Spleen (tissue), 11 donors: ENCODE measurements at regions not wholly inside any gene's neighbourhood (a gene's known extent, or its start where the extent isn't known, plus 50 kb on each side); places are given as distances from the start of the nearest gene placed in this dataset.

Source experiments
- DNase-seq: peaks from one replicate; pipeline ENCODE4 v3.0.0-alpha.2; 2020
- H3K27ac ChIP-seq, 8 donors: fragments of 200-600 bp; sonication (generic) in 7 of 8; 1 replicate in 4 of 8; 2 replicates in 4 of 8; pipeline versions ENCODE4 v1.5.0 to v1.8.0; 2016 to 2021; ENCODE audit warnings: inconsistent platforms in 4 of 8, mild to moderate bottlenecking in 4 of 8, moderate library complexity in 1 of 8
- H3K27me3 ChIP-seq, 7 donors: fragments of 200-600 bp; sonication (generic) in 6 of 7; replicated peaks in 1 of 7; 1 replicate in 4 of 7; 2 replicates in 3 of 7; pipeline versions ENCODE4 v1.5.0 to v1.8.0; 2016 to 2021; ENCODE audit warnings: inconsistent platforms in 3 of 7, mild to moderate bottlenecking in 1 of 7
- H3K36me3 ChIP-seq, 6 donors: fragments of 200-600 bp; sonication (generic) in 5 of 6; 1 replicate in 4 of 6; 2 replicates in 2 of 6; pipeline versions ENCODE4 v1.5.0 to v1.8.0; 2016 to 2021; ENCODE audit warnings: inconsistent platforms in 2 of 6
- H3K4me1 ChIP-seq, 6 donors: fragments of 200-600 bp; sonication (generic) in 5 of 6; 1 replicate in 3 of 6; 2 replicates in 3 of 6; pipeline versions ENCODE4 v1.5.0 to v1.8.0; 2016 to 2021; ENCODE audit warnings: inconsistent platforms in 3 of 6
- H3K4me3 ChIP-seq, 8 donors: fragments of 200-600 bp; sonication (generic) in 7 of 8; 1 replicate in 4 of 8; 2 replicates in 4 of 8; pipeline versions ENCODE4 v1.5.0 to v1.8.0; 2016 to 2021; ENCODE audit warnings: inconsistent platforms in 4 of 8, mild to moderate bottlenecking in 4 of 8, moderate library complexity in 2 of 8
- H3K9me3 ChIP-seq, 8 donors: fragments of 200-600 bp; sonication (generic) in 7 of 8; 1 replicate in 4 of 8; 2 replicates in 4 of 8; pipeline versions ENCODE4 v1.5.0 to v1.8.0; 2016 to 2021; ENCODE audit warnings: inconsistent platforms in 4 of 8
- CTCF ChIP-seq, 11 experiments: fragments of 200-600 bp in 7 of 11; fragments of 450-650 bp in 4 of 11; sonication (generic) in 4 of 11; IDR thresholded peaks in 8 of 11; conservative IDR thresholded peaks in 3 of 11; 1 replicate in 7 of 11; 2 replicates in 4 of 11; pipeline versions ENCODE4 v1.4.0 to v1.8.0; 2016 to 2021; ENCODE audit warnings: antibody characterized with exemption in 11 of 11, inconsistent platforms in 4 of 11, mild to moderate bottlenecking in 1 of 11
- POLR2A ChIP-seq, 3 donors: fragments of 450-650 bp; IDR thresholded peaks; one replicate each; pipeline ENCODE4 v1.5.1; 2017; ENCODE audit warnings: antibody characterized with exemption in 3 of 3, mild to moderate bottlenecking in 1 of 3
- POLR2AphosphoS5 ChIP-seq, 3 donors: sonication (generic); formaldehyde crosslinking; IDR thresholded peaks; one replicate each; pipeline ENCODE4 v1.5.1; 2017; ENCODE audit warnings: antibody characterized with exemption in 3 of 3
- WGBS, 5 donors: extraction: QIAGEN DNeasy Blood & Tissue Kit in 3 of 5; methylation state at CpG; one replicate each; pipeline versions ENCODE4 v1.1.5 to v1.1.7; 2013 to 2018; 5-methylcytosine and 5-hydroxymethylcytosine counted together
- intact Hi-C: fragments of 100-400 bp; cut with DNase I; formaldehyde crosslinking; loops from one replicate; pipeline ENCODE4 v1.15.0; 2023; ENCODE audit warnings: low total_unique reads
- donor health status: healthy with polysubstance abuse.
- donor health status: DM: no; HTN: no; CAD: no; lungs with moderate emphysema.
- donor health status: DM: no; HTN: no; CAD: no.
- donor health status: Bipolar disorder and iron deficiency.
- donor health status: healthy.
- donor health status: DM: no; HTN: no; CAD: no.
- donor health status: DM: yes; HTN: yes; CAD: no.

- intact Hi-C loops, result no loop called here
Observed at GRCh38 chr5:125100342-125100741, 353.9 kb upstream of the ZNF608 start.

GRCh38 chr5:125100951-125101350, 354.5 kb upstream of the ZNF608 start:
- TF ChIP-seq CTCF (IDR thresholded peaks at IDR 0.05 in 8 of 11, conservative IDR thresholded peaks at IDR 0.05 in 3 of 11), result no peak
- no peak for TF ChIP-seq POLR2A (IDR thresholded peaks at IDR 0.05)
- no peak for TF ChIP-seq POLR2AphosphoS5 (IDR thresholded peaks at IDR 0.05)
- intact Hi-C loops, result no loop called here
- H3K4me3 ChIP-seq, result no peak overlapping the region
- H3K9me3 ChIP-seq, result peaks cover 0 to 11% (median 7%) of the 10 kb centered on the region in 8 donors
- no peak overlapping the region for H3K27ac ChIP-seq
- no peaks in the 10 kb centered on the region for H3K4me1 ChIP-seq
- DNase-seq, result no peak
- WGBS, 5 donors, result 86 to 92% (median 88%) methylated on average over 4 of the region's 4 CpGs
- no peaks in the 10 kb centered on the region for H3K27me3 ChIP-seq
- H3K36me3 ChIP-seq, result no peaks in the 10 kb centered on the region

More at GRCh38 chr5:125100342-125100741, 353.9 kb upstream of the ZNF608 start:
- Histone ChIP-seq H3K4me1 (no peaks in the 10 kb centered on the region), H3K4me3 (no peak overlapping the region), H3K9me3 (peaks cover 0 to 15% (median 10%) of the 10 kb centered on the region in 8 donors), H3K36me3 (no peaks in the 10 kb centered on the region), H3K27ac (no peak overlapping the region), H3K27me3 (no peaks in the 10 kb centered on the region)
- no peak for DNase-seq
- WGBS, 5 donors, result 83 to 94% (median 93%) methylated on average over 1 of the region's 1 CpG
- no peak for TF ChIP-seq POLR2A (IDR thresholded peaks at IDR 0.05)

- no peak for DNase-seq
- WGBS, 5 donors, result 74 to 94% (median 82%) methylated on average over 1 of the region's 1 CpG
Observed at GRCh38 chr5:125103459-125103858, 357.0 kb upstream of the ZNF608 start.

GRCh38 chr5:125106271-125106670, 359.8 kb upstream of the ZNF608 start:
- peaks cover 0 to under 1% (median 0%) of the 10 kb centered on the region in 8 donors for H3K9me3 ChIP-seq
- intact Hi-C loops, result no loop called here
- no peak for DNase-seq
- no peak overlapping the region for H3K27ac ChIP-seq
- 86 to 98% (median 88%) methylated on average over 1 of the region's 1 CpG for WGBS, 5 donors
- no peak overlapping the region for H3K4me3 ChIP-seq
- H3K27me3 ChIP-seq, result no peaks in the 10 kb centered on the region
- H3K4me1 ChIP-seq, result no peaks in the 10 kb centered on the region
- no peak for TF ChIP-seq POLR2A (IDR thresholded peaks at IDR 0.05)
- TF ChIP-seq CTCF (IDR thresholded peaks at IDR 0.05 in 8 of 11, conservative IDR thresholded peaks at IDR 0.05 in 3 of 11), result no peak
- H3K36me3 ChIP-seq, result no peaks in the 10 kb centered on the region

More at GRCh38 chr5:125103459-125103858, 357.0 kb upstream of the ZNF608 start:
- intact Hi-C loops, result no loop called here
- Histone ChIP-seq H3K4me1 (no peaks in the 10 kb centered on the region), H3K36me3 (no peaks in the 10 kb centered on the region), H3K9me3 (no peaks in the 10 kb centered on the region), H3K27me3 (no peaks in the 10 kb centered on the region), H3K27ac (no peak overlapping the region), H3K4me3 (no peak overlapping the region)
- TF ChIP-seq POLR2A (IDR thresholded peaks at IDR 0.05) (no peak), CTCF (IDR thresholded peaks at IDR 0.05 in 8 of 11, conservative IDR thresholded peaks at IDR 0.05 in 3 of 11) (no peak), POLR2AphosphoS5 (IDR thresholded peaks at IDR 0.05) (no peak)

- Histone ChIP-seq H3K9me3 (peaks cover 0 to 4% (median 0%) of the 10 kb centered on the region in 8 donors), H3K4me3 (no peak overlapping the region), H3K4me1 (no peaks in the 10 kb centered on the region), H3K27ac (no peak overlapping the region), H3K36me3 (no peaks in the 10 kb centered on the region), H3K27me3 (no peaks in the 10 kb centered on the region)
- no peak for DNase-seq
- no peak for TF ChIP-seq POLR2A (IDR thresholded peaks at IDR 0.05)
- no peak for TF ChIP-seq POLR2AphosphoS5 (IDR thresholded peaks at IDR 0.05)
- TF ChIP-seq CTCF (IDR thresholded peaks at IDR 0.05 in 8 of 11, conservative IDR thresholded peaks at IDR 0.05 in 3 of 11), result no peak
- intact Hi-C loops, result no loop called here
Observed at GRCh38 chr5:125106881-125107280, 360.4 kb upstream of the ZNF608 start.
